ENCODE measurements at regions not wholly inside any gene's neighbourhood (a gene's known extent, or its start where the extent isn't known, plus 50 kb on each side); places are given as distances from the start of the nearest gene placed in this dataset.

DNA sequence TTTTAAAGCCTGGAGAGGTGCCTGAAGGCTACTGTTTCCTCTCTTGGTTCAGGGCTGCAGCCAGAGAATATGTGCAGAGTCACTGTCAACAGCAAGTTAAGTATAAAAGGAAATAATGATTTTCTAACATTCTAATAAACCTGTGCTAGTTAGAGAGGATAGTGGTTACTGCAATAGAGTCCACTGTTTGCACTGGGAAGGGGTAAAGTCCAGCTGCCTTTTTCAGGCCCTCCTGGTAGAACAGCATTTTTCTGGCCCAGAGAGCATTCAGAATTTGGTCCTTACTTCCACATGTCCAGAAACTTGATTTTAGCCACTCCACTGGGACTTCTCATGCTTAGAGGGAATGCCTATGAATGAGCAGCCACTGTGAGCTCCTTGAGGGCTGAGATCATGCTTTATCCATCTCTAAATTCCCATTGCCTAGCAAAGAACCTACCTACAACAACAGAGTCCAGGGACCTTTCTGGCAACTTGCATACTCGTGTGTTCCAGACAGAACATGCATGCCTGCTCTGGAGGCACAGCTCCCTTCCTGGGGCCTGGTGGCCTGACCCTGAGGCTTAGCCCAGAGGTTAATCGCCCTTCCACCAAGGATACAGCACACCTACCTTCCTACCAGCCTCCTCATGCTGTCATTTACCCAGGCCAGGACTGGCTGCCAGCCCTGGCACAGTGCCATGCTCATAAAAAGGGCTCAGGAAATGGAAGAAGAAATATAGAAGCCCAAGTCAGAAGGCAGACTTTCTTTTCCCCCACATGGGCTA is 50.3 kb upstream of the ATP13A3 start:
- intact Hi-C loops (cut with micrococcal nuclease): no loop called here
- ATAC-seq (peak; percentile 47; the same call in 2 of the 3 replicates), DNase-seq (ENCODE audit: extremely low read depth in 1 of 4, low spot score in 3 of 4) (no peak), FAIRE-seq (no peak)
- Histone ChIP-seq H3K4me3 (no peak overlapping the region), H3K79me2 (ENCODE audit: control insufficient read depth, insufficient read depth, low read length) (no peaks in the 10 kb centered on the region), H3K9me1 (ENCODE audit: control insufficient read depth, insufficient read depth, low read length) (no peaks in the 10 kb centered on the region), H3K27ac (ENCODE audit: extremely low read depth, low read depth, low read length) (no peak overlapping the region), H3K27me3 (ENCODE audit: control insufficient read depth in 2 of 2, insufficient read depth in 2 of 2, low read length in 2 of 2) (no peaks in the 10 kb centered on the region), H3K36me3 (ENCODE audit: control insufficient read depth, insufficient read depth, low read length) (no peaks in the 10 kb centered on the region), H4K20me1 (replicated peaks; ENCODE audit: control insufficient read depth, insufficient read depth, low read length) (no peaks in the 10 kb centered on the region), H3K4me1 (replicated peaks in 1 of 2; ENCODE audit: control insufficient read depth in 2 of 2, insufficient read depth in 2 of 2, low read length in 2 of 2) (no peaks in the 10 kb centered on the region; a peak in 2 of 5 replicates), H3K4me2 (ENCODE audit: insufficient read depth, low read length) (no peak overlapping the region), H2AFZ (ENCODE audit: low read depth, low read length) (peak overlapping the region; percentile 42; the same call in 1 of the 2 replicates), H3K9me3 (replicated peaks; ENCODE audit: control insufficient read depth, insufficient read depth, low read depth, low read length) (peaks cover 9% of the 10 kb centered on the region), H3K9ac (ENCODE audit: insufficient read depth in 1 of 2, low read depth in 2 of 2, low read length in 2 of 2) (peak overlapping the region in 1 of 2 experiments; percentile 15; a peak in 1 of 4 replicates)
- BruUV-seq (replicated peaks): no TSS peak
- ChIA-PET CTCF (ENCODE audit: low intra/inter-chr PET ratio) (no interaction called here), POLR2A (no interaction called here)
- in situ Hi-C loops (cut with MboI): no loop called here
- TF ChIP-seq PTRF (tag; IDR thresholded peaks at IDR 0.05) (no peak), NFIC (IDR thresholded peaks at IDR 0.05) (peak; percentile 89), NFE2 (IDR thresholded peaks at IDR 0.05; ENCODE audit: low read depth) (peak; percentile 42), RFX7 (CRISPR knock-in tag; IDR thresholded peaks at IDR 0.05) (no peak), PRPF4 (IDR thresholded peaks at IDR 0.05; ENCODE audit: insufficient read depth, low read depth, low read length, poor library complexity, severe bottlenecking) (no peak)
- TF ChIP-seq, protein P1, sequence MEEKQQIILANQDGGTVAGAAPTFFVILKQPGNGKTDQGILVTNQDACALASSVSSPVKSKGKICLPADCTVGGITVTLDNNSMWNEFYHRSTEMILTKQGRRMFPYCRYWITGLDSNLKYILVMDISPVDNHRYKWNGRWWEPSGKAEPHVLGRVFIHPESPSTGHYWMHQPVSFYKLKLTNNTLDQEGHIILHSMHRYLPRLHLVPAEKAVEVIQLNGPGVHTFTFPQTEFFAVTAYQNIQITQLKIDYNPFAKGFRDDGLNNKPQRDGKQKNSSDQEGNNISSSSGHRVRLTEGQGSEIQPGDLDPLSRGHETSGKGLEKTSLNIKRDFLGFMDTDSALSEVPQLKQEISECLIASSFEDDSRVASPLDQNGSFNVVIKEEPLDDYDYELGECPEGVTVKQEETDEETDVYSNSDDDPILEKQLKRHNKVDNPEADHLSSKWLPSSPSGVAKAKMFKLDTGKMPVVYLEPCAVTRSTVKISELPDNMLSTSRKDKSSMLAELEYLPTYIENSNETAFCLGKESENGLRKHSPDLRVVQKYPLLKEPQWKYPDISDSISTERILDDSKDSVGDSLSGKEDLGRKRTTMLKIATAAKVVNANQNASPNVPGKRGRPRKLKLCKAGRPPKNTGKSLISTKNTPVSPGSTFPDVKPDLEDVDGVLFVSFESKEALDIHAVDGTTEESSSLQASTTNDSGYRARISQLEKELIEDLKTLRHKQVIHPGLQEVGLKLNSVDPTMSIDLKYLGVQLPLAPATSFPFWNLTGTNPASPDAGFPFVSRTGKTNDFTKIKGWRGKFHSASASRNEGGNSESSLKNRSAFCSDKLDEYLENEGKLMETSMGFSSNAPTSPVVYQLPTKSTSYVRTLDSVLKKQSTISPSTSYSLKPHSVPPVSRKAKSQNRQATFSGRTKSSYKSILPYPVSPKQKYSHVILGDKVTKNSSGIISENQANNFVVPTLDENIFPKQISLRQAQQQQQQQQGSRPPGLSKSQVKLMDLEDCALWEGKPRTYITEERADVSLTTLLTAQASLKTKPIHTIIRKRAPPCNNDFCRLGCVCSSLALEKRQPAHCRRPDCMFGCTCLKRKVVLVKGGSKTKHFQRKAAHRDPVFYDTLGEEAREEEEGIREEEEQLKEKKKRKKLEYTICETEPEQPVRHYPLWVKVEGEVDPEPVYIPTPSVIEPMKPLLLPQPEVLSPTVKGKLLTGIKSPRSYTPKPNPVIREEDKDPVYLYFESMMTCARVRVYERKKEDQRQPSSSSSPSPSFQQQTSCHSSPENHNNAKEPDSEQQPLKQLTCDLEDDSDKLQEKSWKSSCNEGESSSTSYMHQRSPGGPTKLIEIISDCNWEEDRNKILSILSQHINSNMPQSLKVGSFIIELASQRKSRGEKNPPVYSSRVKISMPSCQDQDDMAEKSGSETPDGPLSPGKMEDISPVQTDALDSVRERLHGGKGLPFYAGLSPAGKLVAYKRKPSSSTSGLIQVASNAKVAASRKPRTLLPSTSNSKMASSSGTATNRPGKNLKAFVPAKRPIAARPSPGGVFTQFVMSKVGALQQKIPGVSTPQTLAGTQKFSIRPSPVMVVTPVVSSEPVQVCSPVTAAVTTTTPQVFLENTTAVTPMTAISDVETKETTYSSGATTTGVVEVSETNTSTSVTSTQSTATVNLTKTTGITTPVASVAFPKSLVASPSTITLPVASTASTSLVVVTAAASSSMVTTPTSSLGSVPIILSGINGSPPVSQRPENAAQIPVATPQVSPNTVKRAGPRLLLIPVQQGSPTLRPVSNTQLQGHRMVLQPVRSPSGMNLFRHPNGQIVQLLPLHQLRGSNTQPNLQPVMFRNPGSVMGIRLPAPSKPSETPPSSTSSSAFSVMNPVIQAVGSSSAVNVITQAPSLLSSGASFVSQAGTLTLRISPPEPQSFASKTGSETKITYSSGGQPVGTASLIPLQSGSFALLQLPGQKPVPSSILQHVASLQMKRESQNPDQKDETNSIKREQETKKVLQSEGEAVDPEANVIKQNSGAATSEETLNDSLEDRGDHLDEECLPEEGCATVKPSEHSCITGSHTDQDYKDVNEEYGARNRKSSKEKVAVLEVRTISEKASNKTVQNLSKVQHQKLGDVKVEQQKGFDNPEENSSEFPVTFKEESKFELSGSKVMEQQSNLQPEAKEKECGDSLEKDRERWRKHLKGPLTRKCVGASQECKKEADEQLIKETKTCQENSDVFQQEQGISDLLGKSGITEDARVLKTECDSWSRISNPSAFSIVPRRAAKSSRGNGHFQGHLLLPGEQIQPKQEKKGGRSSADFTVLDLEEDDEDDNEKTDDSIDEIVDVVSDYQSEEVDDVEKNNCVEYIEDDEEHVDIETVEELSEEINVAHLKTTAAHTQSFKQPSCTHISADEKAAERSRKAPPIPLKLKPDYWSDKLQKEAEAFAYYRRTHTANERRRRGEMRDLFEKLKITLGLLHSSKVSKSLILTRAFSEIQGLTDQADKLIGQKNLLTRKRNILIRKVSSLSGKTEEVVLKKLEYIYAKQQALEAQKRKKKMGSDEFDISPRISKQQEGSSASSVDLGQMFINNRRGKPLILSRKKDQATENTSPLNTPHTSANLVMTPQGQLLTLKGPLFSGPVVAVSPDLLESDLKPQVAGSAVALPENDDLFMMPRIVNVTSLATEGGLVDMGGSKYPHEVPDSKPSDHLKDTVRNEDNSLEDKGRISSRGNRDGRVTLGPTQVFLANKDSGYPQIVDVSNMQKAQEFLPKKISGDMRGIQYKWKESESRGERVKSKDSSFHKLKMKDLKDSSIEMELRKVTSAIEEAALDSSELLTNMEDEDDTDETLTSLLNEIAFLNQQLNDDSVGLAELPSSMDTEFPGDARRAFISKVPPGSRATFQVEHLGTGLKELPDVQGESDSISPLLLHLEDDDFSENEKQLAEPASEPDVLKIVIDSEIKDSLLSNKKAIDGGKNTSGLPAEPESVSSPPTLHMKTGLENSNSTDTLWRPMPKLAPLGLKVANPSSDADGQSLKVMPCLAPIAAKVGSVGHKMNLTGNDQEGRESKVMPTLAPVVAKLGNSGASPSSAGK (IDR thresholded peaks at IDR 0.05): no peak
- WGBS (ENCODE audit: insufficient coverage, low coverage, missing lambda C conversion rate): 21% methylated on average over 2 of the region's 2 CpGs

Measured in K562 (cell line).